Activated effector memory CD4-positive, alpha-beta T cell treated with Interleukin-2 at 50 U/mL for 16 hours (primary cell): ENCODE measurements at regions not wholly inside any gene's neighbourhood (a gene's known extent, or its start where the extent isn't known, plus 50 kb on each side); places are given as distances from the start of the nearest gene placed in this dataset.

Experiments used
- DNase-seq: peaks from one replicate; pipeline ENCODE4 v3.0.0-alpha.2; 2020

DNA sequence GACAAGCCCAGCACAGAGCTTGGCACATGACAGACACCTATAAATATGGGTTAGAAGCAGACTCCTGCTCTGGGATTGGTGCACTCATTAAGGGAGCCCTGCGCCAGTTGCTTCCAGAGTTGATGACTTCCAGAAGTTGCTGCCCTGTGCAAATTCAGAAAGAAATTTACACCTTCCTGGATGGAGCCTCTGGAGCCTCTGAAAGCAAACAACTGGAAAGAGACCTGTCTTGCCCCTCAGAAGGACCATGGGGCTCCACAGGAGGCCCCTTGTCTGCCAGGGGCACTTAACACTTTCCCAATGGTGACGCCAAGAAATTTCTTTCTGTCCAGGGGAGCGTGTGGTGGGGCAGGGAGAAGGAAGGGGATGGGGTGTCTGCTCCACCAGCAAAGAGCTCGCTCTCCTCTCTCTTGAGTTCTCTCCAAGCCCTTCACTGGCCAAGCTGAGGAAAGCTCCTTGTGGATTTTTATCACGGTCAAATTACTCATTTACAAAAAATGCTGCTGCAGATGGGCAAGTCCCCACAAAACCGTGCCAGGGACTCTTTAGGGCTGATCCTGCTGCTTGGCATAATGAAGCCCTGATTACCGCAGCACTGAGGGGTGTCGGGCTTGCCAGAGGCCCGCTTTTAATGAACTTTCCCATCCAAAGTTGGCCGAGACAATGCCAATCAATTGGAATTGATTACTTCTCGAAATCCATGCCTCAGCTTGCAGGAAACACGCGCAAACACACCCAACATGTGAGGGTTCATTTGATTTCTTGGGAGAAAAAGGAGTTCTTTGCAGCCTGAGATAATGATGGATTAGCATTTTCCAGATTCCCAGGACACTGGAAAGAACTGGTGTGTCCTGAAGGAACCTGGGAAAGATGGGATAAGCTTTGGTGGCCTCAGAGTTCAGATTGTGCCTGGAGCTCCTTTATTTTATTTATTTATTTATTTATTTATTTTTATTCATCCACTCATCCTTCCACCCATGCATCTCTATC lies 583.6 kb upstream of the CDH5 start:
- no peak for DNase-seq

DNA sequence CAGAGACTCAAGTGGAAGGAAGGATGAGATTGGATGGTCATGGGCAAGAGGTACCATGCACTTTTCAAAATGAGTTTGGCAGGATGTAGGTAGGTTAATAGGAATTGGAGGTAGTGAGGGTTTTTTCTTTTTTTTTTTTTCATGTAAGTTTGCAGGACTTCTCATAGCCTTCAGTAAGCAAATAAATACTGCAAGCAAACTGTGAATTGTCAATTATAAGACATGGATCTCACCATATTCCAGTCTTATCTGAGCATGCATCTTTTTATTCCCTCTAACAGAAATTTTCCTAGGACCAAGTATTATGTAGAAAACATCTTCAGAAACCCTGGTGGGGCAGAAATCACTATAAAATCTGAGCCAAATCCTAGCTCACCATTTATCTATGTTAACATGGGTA lies 584.6 kb upstream of the CDH5 start:
- no peak for DNase-seq

DNA sequence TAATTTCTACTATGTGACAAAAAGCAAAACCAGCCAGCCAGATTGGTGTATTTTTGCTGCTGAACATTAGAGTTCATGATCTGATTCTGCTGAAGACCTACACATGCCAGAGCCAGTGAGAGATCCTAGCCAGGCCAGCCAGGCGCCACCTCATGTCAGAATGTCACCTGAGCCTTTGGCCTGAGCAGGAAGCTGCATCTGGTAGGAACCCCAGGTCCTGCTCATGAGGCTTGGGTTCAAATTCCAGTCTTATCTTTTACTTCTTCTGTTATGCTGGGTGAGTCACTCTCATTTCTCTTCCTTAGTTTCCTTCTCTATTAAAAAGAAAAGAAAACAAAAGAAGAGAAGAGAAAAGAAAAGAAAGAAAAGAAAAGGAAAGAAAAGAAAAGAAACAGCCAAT lies 585.1 kb upstream of the CDH5 start:
- no peak for DNase-seq

DNA sequence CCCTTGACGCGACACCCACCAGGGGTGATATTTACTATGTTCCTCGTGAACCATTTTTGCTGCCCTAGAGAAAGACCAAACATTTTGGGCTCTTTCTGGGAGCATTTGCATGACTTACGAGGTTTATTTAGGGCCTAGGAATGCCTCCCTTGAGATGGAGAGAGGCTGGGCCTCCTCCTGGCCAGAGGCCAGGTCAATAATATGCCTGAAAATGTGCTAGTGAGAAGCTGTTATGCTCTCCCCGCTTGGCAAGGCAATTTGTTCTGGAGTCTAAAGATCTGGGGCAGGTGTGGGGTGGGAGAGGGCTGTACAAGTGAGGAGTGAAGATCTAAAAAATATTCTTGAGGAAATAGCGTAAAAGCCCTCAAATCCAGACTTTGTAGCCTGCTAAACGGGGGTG lies 587.3 kb upstream of the CDH5 start:
- DNase-seq = no peak

DNA sequence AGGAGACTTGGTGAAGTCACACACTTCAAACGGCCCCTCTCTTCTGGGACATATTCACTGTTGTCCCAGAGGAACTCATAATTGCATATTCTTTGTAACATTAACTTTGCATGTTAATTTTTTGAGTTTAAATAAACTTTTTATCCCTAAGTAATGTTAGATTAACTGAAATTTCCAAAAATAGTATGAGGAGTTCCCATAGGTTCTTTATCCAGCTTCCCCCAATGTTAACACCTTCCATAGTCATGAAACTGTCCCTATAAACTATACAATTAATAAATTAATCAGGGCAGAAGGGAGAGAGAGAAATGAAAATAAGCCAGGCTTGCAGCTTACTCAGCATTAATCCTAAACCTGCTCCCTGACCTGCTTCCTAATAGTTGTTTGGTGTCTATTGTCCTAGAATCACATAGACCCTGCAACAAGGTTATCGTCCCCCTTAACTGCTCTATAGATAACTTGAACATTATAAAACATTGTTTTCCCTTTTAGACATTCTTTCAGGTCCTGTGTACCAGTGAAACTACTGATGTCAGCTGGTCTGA lies 589.8 kb upstream of the CDH5 start:
- no peak for DNase-seq

DNA sequence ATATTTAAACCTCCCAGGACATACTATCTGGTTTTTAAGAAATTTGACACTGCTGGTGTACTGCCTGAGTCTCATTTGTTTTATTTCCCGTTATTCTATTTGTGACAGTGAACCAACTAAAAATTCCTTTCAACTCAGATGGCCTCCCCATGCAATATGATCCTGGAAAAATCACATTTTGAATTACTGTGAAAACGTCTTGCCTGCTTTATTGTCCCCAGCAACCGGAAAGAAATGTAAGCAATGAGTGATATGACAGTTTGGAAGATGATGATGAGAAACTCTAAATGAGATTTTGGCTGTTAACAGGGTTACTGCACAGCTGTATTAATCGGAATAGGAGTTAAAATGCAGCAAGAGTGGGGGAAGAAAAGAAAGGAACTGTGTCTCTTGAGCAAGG lies 590.7 kb upstream of the CDH5 start:
- no peak for DNase-seq

DNA sequence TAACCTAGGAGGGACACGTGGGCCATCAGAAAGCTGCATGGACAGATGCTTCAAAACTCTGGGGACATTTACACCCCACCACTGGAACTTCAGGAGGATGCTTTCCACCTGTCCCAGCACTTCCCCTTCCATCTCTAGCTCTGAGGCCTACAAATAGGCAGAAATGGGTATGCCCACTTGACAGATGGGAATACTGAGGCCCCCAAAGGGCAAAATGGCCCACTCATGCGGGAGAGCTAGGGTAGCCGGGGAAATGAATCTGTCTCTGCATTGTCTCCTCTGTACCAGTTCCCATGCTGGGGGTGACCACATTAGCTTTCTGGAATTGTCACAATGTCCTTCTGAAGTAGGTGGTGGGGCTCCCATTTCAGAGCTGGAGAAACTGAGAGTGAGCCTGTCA lies 592.1 kb upstream of the CDH5 start:
- no peak for DNase-seq

DNA sequence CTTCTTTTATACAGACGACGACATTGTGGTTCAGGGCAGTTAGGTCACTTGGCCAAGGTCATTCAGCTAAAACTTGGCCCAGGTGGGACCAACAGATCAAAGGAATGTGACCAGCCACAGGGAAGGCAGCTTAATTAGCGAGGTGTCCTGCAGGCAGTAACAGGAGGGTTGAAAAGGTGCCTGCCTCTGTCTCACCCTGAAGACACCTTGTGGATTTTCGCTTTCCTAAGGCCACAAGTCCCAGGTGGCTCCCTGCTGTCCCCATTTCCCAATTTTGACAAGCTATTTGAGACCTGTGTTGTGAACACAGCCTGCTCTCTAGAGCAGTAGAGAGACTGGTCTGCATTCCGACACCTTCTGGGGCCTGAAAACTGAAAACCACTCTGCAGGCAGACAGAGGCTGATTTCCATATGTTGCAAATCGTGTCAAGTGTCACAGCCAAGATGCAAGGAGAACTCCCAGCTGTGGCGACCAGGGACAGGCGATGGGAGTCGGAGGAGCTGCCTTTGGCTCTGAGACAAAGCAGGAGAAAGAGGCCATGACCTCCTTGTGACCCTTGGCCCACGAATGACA lies 593.1 kb upstream of the CDH5 start:
- no peak for DNase-seq

DNA sequence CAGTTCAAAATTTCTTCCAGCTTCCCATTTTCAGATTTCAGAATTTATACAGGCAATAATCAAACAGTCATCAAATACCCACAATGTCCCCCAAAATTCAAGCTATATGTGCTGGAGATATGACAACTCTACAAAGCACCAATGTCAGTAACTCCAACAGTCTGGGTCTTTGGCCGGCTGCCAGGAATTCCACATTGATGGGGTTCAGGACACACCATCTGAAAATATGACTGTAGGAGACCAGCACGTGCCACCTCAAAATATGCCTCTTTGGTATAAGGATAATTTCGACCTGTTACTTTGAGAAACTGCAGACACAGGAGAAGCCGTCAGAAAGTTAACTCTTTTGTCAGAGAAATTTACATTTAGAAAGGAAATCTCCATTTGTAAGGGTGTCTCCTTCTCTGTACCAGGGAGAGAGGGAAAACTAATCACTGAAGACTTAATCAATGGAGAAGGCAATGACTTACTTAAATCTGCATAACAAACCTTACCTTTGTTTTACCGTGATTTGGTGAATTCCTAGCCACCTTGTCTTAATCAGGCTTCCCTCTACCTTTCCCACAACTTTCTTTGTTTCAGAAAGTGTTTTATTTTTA lies 594.3 kb upstream of the CDH5 start:
- DNase-seq = no peak

DNA sequence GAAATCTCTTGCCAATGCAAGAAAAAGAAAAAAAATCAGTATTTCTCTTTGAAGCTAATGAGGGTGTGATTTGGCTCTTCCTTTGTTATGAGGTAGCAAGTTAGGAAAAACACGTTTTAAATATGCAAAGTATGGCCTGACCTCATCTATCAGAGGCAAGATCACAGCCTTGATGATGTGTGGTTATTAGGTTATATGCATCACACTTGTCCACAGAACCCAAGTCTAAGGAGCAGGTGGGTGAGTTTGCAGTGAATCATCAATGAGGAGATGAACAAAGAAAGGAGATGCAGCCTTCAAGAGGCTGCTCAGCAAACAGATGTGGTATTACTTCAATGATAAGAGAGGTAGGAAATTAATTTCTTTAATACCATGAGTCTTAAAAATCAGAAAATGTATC lies 594.8 kb upstream of the CDH5 start:
- no peak for DNase-seq

DNA sequence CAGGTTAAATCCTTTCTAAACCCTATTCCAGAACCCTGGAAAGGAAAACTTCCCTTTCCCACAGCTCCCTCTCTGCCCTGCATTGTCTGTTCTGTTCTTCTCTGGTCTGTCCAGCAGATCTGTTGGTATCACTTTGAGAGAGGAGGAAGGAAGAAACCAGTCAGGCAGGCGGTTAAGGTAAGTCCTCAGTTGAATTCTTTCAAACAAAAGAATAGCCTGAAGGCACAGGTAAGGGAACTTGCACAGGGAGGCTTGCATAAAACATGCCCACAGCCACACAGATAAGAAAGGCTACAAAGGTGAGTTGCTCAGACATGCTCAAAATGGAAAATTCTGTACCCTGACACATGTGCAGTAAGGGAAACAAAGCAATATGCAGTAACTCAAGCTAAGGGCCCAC lies 595.7 kb upstream of the CDH5 start:
- DNase-seq = no peak

DNA sequence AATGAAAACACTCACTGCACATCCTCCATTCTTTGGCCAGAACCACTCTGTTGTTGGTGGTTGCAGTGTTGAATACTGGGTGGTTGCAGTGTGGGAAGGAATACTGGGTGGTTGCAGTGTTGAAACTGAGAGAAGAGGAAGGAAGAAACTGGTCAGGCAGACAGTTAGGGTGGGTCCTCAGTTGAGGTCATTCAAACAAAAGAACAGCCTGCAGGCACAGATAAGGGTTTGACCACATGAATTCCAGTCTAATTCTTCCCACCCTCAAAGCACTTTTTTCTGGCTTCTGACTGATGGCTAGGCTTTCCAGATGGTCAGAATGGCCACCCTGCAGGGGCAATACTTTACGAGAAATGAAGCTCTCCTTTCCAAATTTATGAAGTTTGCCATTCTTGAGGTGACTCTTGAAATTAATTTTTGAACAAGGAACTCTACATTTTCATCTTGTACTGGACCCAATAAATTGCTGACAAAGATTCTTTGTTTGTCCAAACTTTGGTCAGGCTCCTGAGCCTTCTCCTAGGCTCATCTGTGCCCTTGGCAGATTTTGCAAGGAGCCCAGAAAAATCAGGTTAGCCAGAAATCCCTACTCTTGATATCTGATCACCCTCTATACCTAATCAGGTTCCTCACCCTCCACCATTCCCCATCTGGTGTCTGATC lies 596.6 kb upstream of the CDH5 start:
- no peak for DNase-seq

DNA sequence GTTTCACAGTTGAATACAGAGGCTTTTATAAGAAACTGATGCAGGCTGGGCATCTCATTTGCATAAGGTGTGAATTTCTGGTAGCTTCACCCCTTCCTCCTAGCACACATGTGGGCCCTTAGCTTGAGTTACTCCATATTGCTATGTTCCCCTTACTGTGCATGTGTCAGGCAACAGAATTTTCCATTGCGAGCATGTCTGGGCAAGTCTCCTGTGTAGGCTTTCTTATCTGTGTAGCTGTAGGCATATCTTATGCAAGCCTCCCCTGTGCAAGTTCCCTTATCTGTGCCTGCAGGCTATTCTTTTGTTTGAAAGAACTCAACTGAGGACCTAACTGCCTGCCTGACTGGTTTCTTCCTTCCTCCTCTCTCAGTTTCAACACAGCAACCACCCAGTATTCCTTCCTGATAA lies 597.4 kb upstream of the CDH5 start:
- DNase-seq = no peak

DNA sequence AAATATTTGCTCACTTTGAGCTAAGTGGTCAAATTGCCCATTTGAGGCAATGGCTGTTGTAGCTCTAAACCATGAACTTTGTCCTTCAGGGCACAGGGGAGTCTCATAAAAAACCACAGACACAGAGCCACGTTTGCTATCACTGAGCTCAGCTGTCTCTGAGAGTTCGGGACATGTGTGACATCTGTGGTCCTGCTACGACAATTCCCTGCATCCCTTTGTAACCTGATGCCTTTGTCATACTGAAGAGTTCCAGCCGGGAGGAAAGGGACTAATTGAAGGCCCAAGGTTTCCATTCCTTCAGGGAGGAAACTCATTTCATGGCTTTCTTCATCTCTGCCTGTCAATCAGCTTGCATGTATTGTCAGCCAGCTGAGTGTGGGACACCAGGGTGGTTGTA lies 599.4 kb upstream of the CDH5 start:
- DNase-seq = no peak

DNA sequence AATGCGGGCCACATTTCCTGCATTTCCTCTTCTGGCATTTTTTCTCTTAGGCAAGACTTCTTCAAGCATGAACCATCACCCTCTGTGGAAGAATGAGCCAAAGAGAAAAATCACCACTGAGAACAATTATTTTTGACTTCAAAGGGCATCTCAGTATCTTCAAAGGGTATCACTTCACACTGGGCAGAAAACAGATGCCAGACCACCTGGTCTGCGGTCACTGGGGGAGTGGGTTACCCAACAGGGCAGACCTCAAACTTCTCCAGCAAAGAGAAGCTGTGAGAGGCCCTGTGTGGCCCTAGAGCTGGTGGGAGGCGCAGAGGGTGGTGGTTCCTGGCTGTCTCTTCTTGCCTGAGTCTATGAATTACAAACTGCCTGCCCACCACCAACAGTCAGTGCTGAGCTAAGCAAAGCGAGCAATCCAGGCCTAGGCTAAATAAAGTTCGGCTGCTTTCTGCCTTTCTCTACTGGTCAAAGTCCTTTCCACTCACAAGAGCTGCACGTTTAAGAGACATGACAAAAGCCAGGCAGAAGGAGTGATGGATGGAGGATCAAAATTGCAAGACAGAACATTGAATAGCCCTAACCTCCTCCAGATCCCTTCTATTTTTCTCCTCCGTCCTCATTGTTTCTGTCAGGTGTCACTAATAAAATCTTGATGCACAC lies 602.7 kb upstream of the CDH5 start:
- DNase-seq = no peak

DNA sequence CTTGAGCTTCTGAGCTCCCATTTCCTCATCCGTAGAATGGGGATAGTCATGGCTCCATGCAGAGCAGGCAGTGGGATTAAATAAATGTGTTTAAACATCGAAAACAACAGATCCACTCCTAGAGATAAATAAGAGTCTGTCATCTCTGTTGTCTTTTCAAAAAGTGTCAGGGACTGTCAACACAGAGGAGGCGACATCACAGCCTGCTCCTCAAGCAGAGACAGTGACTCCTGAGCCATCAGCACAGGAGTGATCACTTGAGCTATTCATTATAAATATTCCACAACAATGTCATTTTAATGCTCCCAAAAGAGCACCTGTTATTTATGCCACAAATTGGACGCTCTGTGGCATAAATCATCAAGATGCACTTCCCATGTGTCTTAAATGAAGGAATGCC lies 605.6 kb upstream of the CDH5 start:
- no peak for DNase-seq

DNA sequence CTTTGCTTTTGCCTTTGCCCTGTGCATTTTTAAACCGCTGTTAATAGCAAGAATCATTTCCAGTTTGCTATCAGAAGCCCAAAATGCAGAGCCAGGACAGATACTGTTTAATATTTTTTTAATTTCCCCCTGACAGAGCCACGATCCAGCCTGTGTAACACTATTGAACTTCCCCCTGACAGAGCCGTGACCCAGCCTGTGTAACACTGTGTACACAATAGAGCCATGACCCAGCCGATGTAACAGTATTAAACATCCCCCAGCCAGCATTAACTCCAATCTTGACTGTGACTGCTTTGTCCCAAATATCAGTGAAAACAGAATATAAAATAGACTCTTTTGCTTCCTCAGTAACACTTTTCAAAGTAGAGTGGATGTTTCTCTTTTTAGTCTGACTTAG lies 607.9 kb upstream of the CDH5 start:
- DNase-seq = no peak

DNA sequence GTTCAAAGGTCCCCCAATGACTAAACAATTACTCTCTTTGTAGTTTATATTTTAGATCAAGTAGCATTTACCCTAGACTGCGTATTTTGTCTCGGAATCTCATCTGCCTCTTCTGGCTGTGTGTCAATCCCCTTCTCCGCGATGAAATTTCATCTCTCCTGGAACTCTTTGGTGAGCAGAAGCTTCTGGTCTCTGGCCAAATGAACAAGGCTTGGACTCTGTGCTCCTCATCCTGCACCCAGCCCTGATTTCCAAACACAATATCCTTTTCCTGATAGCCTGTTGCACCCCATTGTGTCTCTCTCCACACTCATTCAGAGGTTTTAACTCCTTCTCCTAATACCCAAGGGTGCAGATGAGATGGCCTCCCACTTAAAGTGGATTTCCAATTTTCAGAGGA lies 609.4 kb upstream of the CDH5 start:
- DNase-seq = no peak

DNA sequence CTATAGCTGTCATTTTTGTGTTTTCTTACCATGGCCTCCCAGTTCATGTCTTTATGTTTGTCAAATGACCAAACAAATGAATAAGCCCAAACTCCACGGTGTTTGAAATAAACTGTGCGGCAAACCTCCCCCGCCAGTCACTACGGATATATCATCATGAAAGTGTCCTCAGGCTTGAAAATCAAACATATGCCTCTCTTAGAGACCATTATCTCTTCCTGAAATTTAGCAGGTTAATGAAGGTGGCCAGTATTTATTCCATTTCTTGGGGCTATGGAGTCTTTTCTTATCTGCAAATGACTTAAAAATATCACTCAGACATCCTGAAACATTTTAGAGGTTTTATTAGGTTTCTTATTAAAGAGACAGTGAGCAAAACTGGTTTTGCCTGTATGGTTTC lies 610.3 kb upstream of the CDH5 start:
- no peak for DNase-seq

DNA sequence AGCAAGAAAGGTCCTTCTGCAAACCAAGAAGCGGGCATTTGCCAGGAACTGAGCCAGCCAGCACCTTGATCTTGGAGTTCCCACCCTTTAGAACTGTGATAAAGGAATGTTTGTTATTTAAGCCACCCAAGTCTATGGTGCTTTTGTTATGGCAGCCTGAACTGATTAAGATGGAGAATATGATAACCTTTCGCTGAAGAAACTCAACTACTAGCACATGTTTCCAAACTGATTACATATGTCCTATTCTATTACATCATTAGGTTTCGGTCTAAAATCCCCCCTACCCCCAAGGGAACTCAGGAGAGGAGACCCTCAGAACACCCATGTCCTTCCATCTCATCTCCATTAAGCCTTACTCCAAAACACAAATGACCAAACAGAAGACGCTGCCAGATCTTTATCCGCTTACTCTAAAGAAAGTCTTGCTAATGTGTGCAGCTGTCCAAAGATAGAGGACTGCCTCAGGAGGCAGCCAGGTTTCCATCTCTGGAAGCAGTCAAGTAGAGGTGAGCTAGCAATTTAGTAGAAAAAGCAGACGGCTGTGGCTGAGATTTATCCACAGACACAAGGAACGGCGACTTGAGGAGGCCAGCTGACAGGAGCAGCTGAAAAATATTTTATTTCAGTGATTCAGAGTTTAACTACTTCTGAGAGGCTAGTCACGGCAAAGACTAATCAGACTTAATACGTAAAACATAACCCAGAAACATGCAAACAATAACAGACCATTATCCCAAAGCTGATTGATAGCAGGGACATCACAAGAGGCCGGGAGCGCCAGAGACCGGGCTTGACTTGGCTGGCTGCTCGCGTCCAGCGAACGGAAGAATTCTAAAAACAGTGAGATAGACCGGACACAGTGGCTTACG lies 611.4 kb upstream of the CDH5 start:
- DNase-seq = no peak

DNA sequence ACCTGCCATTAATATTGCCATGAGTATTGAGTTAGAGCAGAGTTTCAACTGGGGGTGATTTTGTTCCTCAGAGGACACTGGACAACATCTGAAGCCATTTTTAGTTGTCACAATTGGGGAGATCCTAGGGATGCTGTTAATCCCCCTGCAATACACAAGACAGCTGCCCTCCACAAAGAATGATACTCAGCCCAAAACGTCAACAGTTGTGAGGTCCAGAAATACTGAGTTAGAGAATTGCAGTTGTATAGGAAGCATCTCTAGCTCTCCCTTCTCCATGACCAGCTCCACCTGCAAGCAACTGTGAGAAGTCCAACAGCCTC lies 614.0 kb upstream of the CDH5 start:
- DNase-seq = no peak
